Neural cell (in vitro differentiated cells): ENCODE measurements at regions not wholly inside any gene's neighbourhood (a gene's known extent, or its start where the extent isn't known, plus 50 kb on each side); places are given as distances from the start of the nearest gene placed in this dataset.

Source experiments
- H2AFZ ChIP-seq: fragments of 200-600, 300-800 bp; sonication (generic), shearing (Covaris generic); 2 replicates; pipeline ENCODE4 v1.6.0; 2014; ENCODE audit warnings: low read depth, mild to moderate bottlenecking, antibody characterized with exemption, low read length, moderate library complexity
- H3F3A ChIP-seq: fragments of 200-600 bp; shearing (Covaris generic); 2 replicates; pipeline ENCODE4 v1.6.1; 2016; ENCODE audit warnings: mild to moderate bottlenecking, moderate library complexity, mixed read lengths, antibody characterized with exemption, low read length; ENCODE audit not compliant: insufficient read depth, poor library complexity, severe bottlenecking
- H3K27ac ChIP-seq: fragments of 200-600, 300-800 bp; sonication (generic), shearing (Covaris generic); 2 replicates; pipeline ENCODE4 v1.5.1; 2014; ENCODE audit warnings: mild to moderate bottlenecking, low read length, moderate library complexity
- H3K27me3 ChIP-seq: fragments of 300-800, 200-600 bp; sonication (generic), shearing (Covaris generic); 2 replicates; pipeline ENCODE4 v1.6.0; 2014; ENCODE audit warnings: mild to moderate bottlenecking, low read depth, low read length, moderate library complexity; ENCODE audit not compliant: insufficient read depth
- H3K36me3 ChIP-seq: fragments of 300-800, 200-600 bp; sonication (generic), shearing (Covaris generic); 2 replicates; pipeline ENCODE4 v1.5.1; 2014; ENCODE audit warnings: mild to moderate bottlenecking, antibody characterized with exemption, low read length, moderate library complexity; ENCODE audit not compliant: insufficient read depth
- H3K4me2 ChIP-seq: fragments of 300-800, 200-600 bp; sonication (generic), shearing (Covaris generic); 2 replicates; pipeline ENCODE4 v1.6.0; 2014; ENCODE audit warnings: mild to moderate bottlenecking, low read length
- H3K4me3 ChIP-seq: fragments of 300-800, 200-600 bp; sonication (generic), shearing (Covaris generic); 2 replicates; pipeline ENCODE4 v1.5.1; 2014; ENCODE audit warnings: mild to moderate bottlenecking, low read length, moderate library complexity
- H3K79me2 ChIP-seq: fragments of 200-600 bp; shearing (Covaris generic); replicated peaks from 2 replicates; pipeline ENCODE4 v1.6.0; 2014; ENCODE audit warnings: mild to moderate bottlenecking, low read length, moderate library complexity; ENCODE audit not compliant: insufficient read depth
- H3K9ac ChIP-seq: fragments of 300-800, 200-600 bp; sonication (generic), shearing (Covaris generic); 2 replicates; pipeline ENCODE4 v1.6.1; 2016; ENCODE audit warnings: mild to moderate bottlenecking, low read length, mixed read lengths
- H3K9me2 ChIP-seq: fragments of 200-600 bp; shearing (Covaris generic); 2 replicates; pipeline ENCODE4 v1.6.1; 2016; ENCODE audit warnings: mild to moderate bottlenecking, low read length, mixed read lengths; ENCODE audit not compliant: insufficient read depth
- H3K9me3 ChIP-seq: fragments of 200-600, 300-800 bp; sonication (generic), shearing (Covaris generic); 2 replicates; pipeline ENCODE4 v1.6.1; 2016; ENCODE audit warnings: mild to moderate bottlenecking, mixed run types, low read length, moderate library complexity, mixed read lengths
- H4K20me1 ChIP-seq: fragments of 200-600 bp; shearing (Covaris generic); 2 replicates; pipeline ENCODE4 v1.6.1; 2016; ENCODE audit warnings: mild to moderate bottlenecking, mixed run types; ENCODE audit not compliant: insufficient read depth
- CTCF ChIP-seq: fragments of 450-650 bp; IDR thresholded peaks from 2 replicates; pipeline ENCODE4 v1.5.1; 2014; ENCODE audit warnings: antibody characterized with exemption, mild to moderate bottlenecking, moderate library complexity; ENCODE audit not compliant: poor library complexity, severe bottlenecking
- EP300 ChIP-seq: fragments of 450-650 bp; conservative IDR thresholded peaks from 2 replicates; pipeline ENCODE4 v1.6.1; 2014; ENCODE audit warnings: antibody characterized with exemption, mild to moderate bottlenecking, moderate library complexity; ENCODE audit not compliant: poor library complexity, severe bottlenecking
- EZH2 ChIP-seq: fragments of 200-600, 300-800 bp; shearing (Covaris generic), sonication (generic); IDR thresholded peaks from 2 replicates; pipeline ENCODE4 v1.6.1; 2014; ENCODE audit warnings: antibody characterized with exemption, low read length, borderline replicate concordance, mild to moderate bottlenecking; ENCODE audit not compliant: insufficient read depth, poor library complexity, severe bottlenecking
- MXI1 ChIP-seq: fragments of 450-650 bp; conservative IDR thresholded peaks from 2 replicates; pipeline ENCODE4 v1.6.1; 2014; ENCODE audit warnings: antibody characterized with exemption, mild to moderate bottlenecking; ENCODE audit not compliant: poor library complexity, severe bottlenecking
- POLR2AphosphoS5 ChIP-seq: IDR thresholded peaks from 2 replicates; pipeline ENCODE4 v1.6.1; 2012
- RAD21 ChIP-seq: fragments of 450-650 bp; conservative IDR thresholded peaks from 2 replicates; pipeline ENCODE4 v1.6.1; 2014; ENCODE audit warnings: antibody characterized with exemption, mild to moderate bottlenecking, moderate library complexity
- REST ChIP-seq: IDR thresholded peaks from 2 replicates; pipeline ENCODE4 v1.6.1; 2012; ENCODE audit warnings: borderline replicate concordance
- SMC3 ChIP-seq: fragments of 450-650 bp; conservative IDR thresholded peaks from 2 replicates; pipeline ENCODE4 v1.6.1; 2014; ENCODE audit warnings: antibody characterized with exemption, mild to moderate bottlenecking, moderate library complexity; ENCODE audit not compliant: poor library complexity
- TAF1 ChIP-seq: IDR thresholded peaks from 2 replicates; pipeline ENCODE4 v1.6.1; 2012; ENCODE audit warnings: low read depth

- no peak overlapping the region for H3K27ac ChIP-seq
- H3K4me3 ChIP-seq = no peak overlapping the region
- no peaks in the 10 kb centered on the region for H3K27me3 ChIP-seq
- no peaks in the 10 kb centered on the region for H3K9me3 ChIP-seq
- H3K4me2 ChIP-seq = no peak overlapping the region
- no peak for TF ChIP-seq REST
- TF ChIP-seq RAD21 = no peak
- H3K79me2 ChIP-seq = no peaks in the 10 kb centered on the region
- H3K9me2 ChIP-seq = no peaks in the 10 kb centered on the region
- H4K20me1 ChIP-seq = no peaks in the 10 kb centered on the region
- no peak overlapping the region for H2AFZ ChIP-seq
- no peaks in the 10 kb centered on the region for H3K36me3 ChIP-seq
- no peak overlapping the region for H3K9ac ChIP-seq
- H3F3A ChIP-seq = peaks cover 5% of the 10 kb centered on the region
Observed at GRCh38 chr12:91379051-91379775, 196.6 kb upstream of the DCN start.

- no peaks in the 10 kb centered on the region for H3K27me3 ChIP-seq
- H3K9me2 ChIP-seq = no peaks in the 10 kb centered on the region
- H3K9me3 ChIP-seq = no peaks in the 10 kb centered on the region
- no peak overlapping the region for H3K4me3 ChIP-seq
- no peak overlapping the region for H3K9ac ChIP-seq
- H3K27ac ChIP-seq = no peak overlapping the region
- H3K4me2 ChIP-seq = no peak overlapping the region
- TF ChIP-seq POLR2AphosphoS5 (no peak), RAD21 (no peak), EZH2 (no peak)
- no peaks in the 10 kb centered on the region for H4K20me1 ChIP-seq
- peaks cover 3% of the 10 kb centered on the region for H3F3A ChIP-seq
- H3K36me3 ChIP-seq = no peaks in the 10 kb centered on the region
- no peaks in the 10 kb centered on the region for H3K79me2 ChIP-seq
- no peak overlapping the region for H2AFZ ChIP-seq
Observed at GRCh38 chr12:91377436-91377835, 194.8 kb upstream of the DCN start.

GRCh38 chr12:91373086-91373485, 190.5 kb upstream of the DCN start:
- no peaks in the 10 kb centered on the region for H3K27me3 ChIP-seq
- H3K9me3 ChIP-seq = no peaks in the 10 kb centered on the region
- H3F3A ChIP-seq = no peaks in the 10 kb centered on the region
- H3K4me2 ChIP-seq = no peak overlapping the region
- no peaks in the 10 kb centered on the region for H3K79me2 ChIP-seq
- no peaks in the 10 kb centered on the region for H4K20me1 ChIP-seq
- H3K9me2 ChIP-seq = no peaks in the 10 kb centered on the region
- no peak overlapping the region for H3K4me3 ChIP-seq
- H2AFZ ChIP-seq = no peak overlapping the region
- TF ChIP-seq TAF1 (no peak), CTCF (no peak), SMC3 (no peak), EZH2 (no peak), MXI1 (no peak), EP300 (no peak), RAD21 (no peak), REST (no peak), POLR2AphosphoS5 (no peak)
- H3K36me3 ChIP-seq = no peaks in the 10 kb centered on the region
- no peak overlapping the region for H3K27ac ChIP-seq
- H3K9ac ChIP-seq = no peak overlapping the region
